ENCODE measurements at regions not wholly inside any gene's neighbourhood (a gene's known extent, or its start where the extent isn't known, plus 50 kb on each side); places are given as distances from the start of the nearest gene placed in this dataset.

DNA sequence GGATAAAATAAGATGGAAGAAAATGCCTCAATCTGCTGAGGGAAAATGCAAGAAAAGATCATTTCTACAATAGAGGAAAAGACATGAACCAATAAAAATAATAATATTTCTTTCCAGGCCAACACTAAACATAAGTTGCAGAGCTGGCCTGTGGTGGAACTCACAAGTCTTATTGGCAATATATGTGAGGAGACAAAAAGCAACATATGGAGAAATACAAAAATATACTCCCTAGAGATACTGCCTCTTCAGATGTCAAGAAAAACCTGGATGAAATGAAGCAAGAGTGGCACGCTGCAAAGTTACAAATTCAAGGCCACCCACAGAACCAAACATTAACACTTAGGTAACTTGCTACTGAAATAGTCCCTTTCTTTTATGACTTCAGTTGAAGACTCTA lies 264.9 kb upstream of the FMN2 start:
- no peaks in the 10 kb centered on the region for H4K20me1 ChIP-seq (ENCODE audit: insufficient read depth, low read length)
- no peaks in the 10 kb centered on the region for H3K79me2 ChIP-seq (ENCODE audit: insufficient read depth, low read length)
- no peak overlapping the region for H3K4me2 ChIP-seq (replicated peaks; ENCODE audit: extremely low read depth, low read length, poor library complexity, severe bottlenecking)
- DNase-seq: no peak
- no peaks in the 10 kb centered on the region for H3K9me3 ChIP-seq (replicated peaks in 1 of 2; ENCODE audit: control insufficient read depth in 1 of 2, insufficient read depth in 1 of 2, low read length in 2 of 2)
- no peaks in the 10 kb centered on the region for H3K27me3 ChIP-seq (ENCODE audit: control insufficient read depth in 2 of 2, insufficient read depth in 2 of 2, low read length in 2 of 2)
- no peaks in the 10 kb centered on the region for H3K4me1 ChIP-seq (ENCODE audit: control insufficient read depth in 1 of 2, insufficient read depth in 2 of 2, low read length in 2 of 2)
- Mint-ChIP-seq H3K4me3 (no peak overlapping the region), H3K4me1 (peaks cover 3% of the 10 kb centered on the region), H3K36me3 (no peaks in the 10 kb centered on the region), H3K27ac (no peak overlapping the region), H3K9me3 (peaks cover 0 to 2% (median 0%) of the 10 kb centered on the region in 7 donors), H3K27me3 (ENCODE audit: low read depth in 3 of 3) (no peaks in the 10 kb centered on the region)
- H3K4me3 ChIP-seq (replicated peaks in 1 of 3; ENCODE audit: low read depth in 2 of 3, low read length in 3 of 3): no peak overlapping the region
- intact Hi-C loops (cut with micrococcal nuclease): no loop called here
- no peak overlapping the region for H2AFZ ChIP-seq (ENCODE audit: insufficient read depth, low read depth, low read length, poor library complexity, severe bottlenecking)
- no peak overlapping the region for H3K9ac ChIP-seq (ENCODE audit: insufficient read depth, low read length, poor library complexity, severe bottlenecking)
- H3K36me3 ChIP-seq (replicated peaks in 1 of 2; ENCODE audit: control insufficient read depth in 1 of 2, insufficient read depth in 2 of 2, low read length in 2 of 2): no peaks in the 10 kb centered on the region
- TF ChIP-seq, protein P1, sequence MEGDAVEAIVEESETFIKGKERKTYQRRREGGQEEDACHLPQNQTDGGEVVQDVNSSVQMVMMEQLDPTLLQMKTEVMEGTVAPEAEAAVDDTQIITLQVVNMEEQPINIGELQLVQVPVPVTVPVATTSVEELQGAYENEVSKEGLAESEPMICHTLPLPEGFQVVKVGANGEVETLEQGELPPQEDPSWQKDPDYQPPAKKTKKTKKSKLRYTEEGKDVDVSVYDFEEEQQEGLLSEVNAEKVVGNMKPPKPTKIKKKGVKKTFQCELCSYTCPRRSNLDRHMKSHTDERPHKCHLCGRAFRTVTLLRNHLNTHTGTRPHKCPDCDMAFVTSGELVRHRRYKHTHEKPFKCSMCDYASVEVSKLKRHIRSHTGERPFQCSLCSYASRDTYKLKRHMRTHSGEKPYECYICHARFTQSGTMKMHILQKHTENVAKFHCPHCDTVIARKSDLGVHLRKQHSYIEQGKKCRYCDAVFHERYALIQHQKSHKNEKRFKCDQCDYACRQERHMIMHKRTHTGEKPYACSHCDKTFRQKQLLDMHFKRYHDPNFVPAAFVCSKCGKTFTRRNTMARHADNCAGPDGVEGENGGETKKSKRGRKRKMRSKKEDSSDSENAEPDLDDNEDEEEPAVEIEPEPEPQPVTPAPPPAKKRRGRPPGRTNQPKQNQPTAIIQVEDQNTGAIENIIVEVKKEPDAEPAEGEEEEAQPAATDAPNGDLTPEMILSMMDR (IDR thresholded peaks at IDR 0.05): no peak
- no CpG with 5 or more reads among the region's 1 CpG for WGBS (ENCODE audit: insufficient coverage)
- H3K27ac ChIP-seq (ENCODE audit: low read depth in 1 of 2, low read length in 2 of 2): no peak overlapping the region

DNA sequence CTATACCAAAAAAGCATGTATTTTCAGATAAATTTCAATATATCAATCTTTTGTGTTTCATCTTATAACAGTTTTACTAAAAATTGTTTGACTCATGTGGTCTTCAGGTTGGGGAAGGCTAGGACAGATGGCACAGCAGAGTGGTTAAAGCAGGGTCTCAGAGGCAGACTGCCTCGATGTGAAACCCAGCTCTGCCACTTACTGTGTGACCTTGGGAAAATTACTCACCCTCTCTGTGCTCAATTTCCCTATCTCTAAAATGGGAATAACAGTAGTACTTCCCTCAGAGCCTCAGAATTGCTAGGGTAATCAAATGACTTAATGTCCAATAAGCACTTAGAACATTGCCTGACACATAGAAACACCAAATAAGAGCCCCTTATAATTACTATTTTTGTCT lies 262.1 kb upstream of the FMN2 start:
- no peaks in the 10 kb centered on the region for H3K27me3 ChIP-seq (ENCODE audit: control insufficient read depth in 2 of 2, insufficient read depth in 2 of 2, low read length in 2 of 2)
- Mint-ChIP-seq H3K4me1 (peaks cover 5% of the 10 kb centered on the region), H3K27ac (no peak overlapping the region), H3K36me3 (no peaks in the 10 kb centered on the region), H3K4me3 (no peak overlapping the region), H3K27me3 (ENCODE audit: low read depth in 3 of 3) (peaks cover 0 to 2% (median 0%) of the 10 kb centered on the region in 3 donors), H3K9me3 (no peaks in the 10 kb centered on the region)
- no peaks in the 10 kb centered on the region for H4K20me1 ChIP-seq (ENCODE audit: insufficient read depth, low read length)
- H3K9me3 ChIP-seq (replicated peaks in 1 of 2; ENCODE audit: control insufficient read depth in 1 of 2, insufficient read depth in 1 of 2, low read length in 2 of 2): no peaks in the 10 kb centered on the region
- H3K4me1 ChIP-seq (ENCODE audit: control insufficient read depth in 1 of 2, insufficient read depth in 2 of 2, low read length in 2 of 2): no peaks in the 10 kb centered on the region
- WGBS (ENCODE audit: insufficient coverage): 100% methylated on average over 1 of the region's 1 CpG
- H3K27ac ChIP-seq (ENCODE audit: low read depth in 1 of 2, low read length in 2 of 2): no peak overlapping the region
- H3K9ac ChIP-seq (ENCODE audit: insufficient read depth, low read length, poor library complexity, severe bottlenecking): no peak overlapping the region
- H2AFZ ChIP-seq (ENCODE audit: insufficient read depth, low read depth, low read length, poor library complexity, severe bottlenecking): no peak overlapping the region
- H3K4me3 ChIP-seq (replicated peaks in 1 of 3; ENCODE audit: low read depth in 2 of 3, low read length in 3 of 3): no peak overlapping the region
- no peak for DNase-seq
- intact Hi-C loops (cut with micrococcal nuclease): no loop called here
- TF ChIP-seq, protein P1 (IDR thresholded peaks at IDR 0.05): no peak
- no peaks in the 10 kb centered on the region for H3K79me2 ChIP-seq (ENCODE audit: insufficient read depth, low read length)
- H3K36me3 ChIP-seq (replicated peaks in 1 of 2; ENCODE audit: control insufficient read depth in 1 of 2, insufficient read depth in 2 of 2, low read length in 2 of 2): no peaks in the 10 kb centered on the region
- H3K4me2 ChIP-seq (replicated peaks; ENCODE audit: extremely low read depth, low read length, poor library complexity, severe bottlenecking): no peak overlapping the region

All from CD14-positive monocyte (primary cell).